ENCODE measurements at regions not wholly inside any gene's neighbourhood (a gene's known extent, or its start where the extent isn't known, plus 50 kb on each side); places are given as distances from the start of the nearest gene placed in this dataset.

GRCh38 chr2:236905976-236906375 is 179.7 kb upstream of the COPS8 start:
- no peak for TF ChIP-seq CTCF (conservative IDR thresholded peaks at IDR 0.05 in 1 of 2, IDR thresholded peaks at IDR 0.05 in 1 of 2; ENCODE audit: low read depth in 1 of 2, low read length in 2 of 2)
- TF ChIP-seq EZH2 (IDR thresholded peaks at IDR 0.05; ENCODE audit: low read length, missing control alignments), result no peak

All from fibroblast of lung (primary cell).